Activated T-helper 1 cell treated with anti-CD3 and anti-CD28 coated beads, Interleukin-12 subunit alpha, Interleukin-12 subunit beta, Interleukin-2, Interleukin-4 antibody, amounts not matched to agents 30 ng/mL and 10 ng/mL and 1 ng/mL, durations not matched to agents 14 hours and 24 hours and 36 hours (primary cell): ENCODE measurements at regions not wholly inside any gene's neighbourhood (a gene's known extent, or its start where the extent isn't known, plus 50 kb on each side); places are given as distances from the start of the nearest gene placed in this dataset.
"Not testable (repeated sequence)": the region's sequence is repeated elsewhere in the genome, so short reads cannot be mapped to it uniquely, and the experiment has no call there.

Source experiments
- DNase-seq: peaks from one replicate; pipeline ENCODE4 v3.0.0; 2021; ENCODE audit warnings: low spot score
- H3K27ac Mint-ChIP-seq: one replicate; pipeline ENCODE4 v1.8.0; 2021; ENCODE audit warnings: mild to moderate bottlenecking, mixed read lengths
- H3K27me3 Mint-ChIP-seq: one replicate; pipeline ENCODE4 v1.8.0; 2022; ENCODE audit warnings: mild to moderate bottlenecking, moderate library complexity, mixed read lengths; ENCODE audit not compliant: insufficient read depth
- H3K36me3 Mint-ChIP-seq: one replicate; pipeline ENCODE4 v1.8.0; 2021; ENCODE audit warnings: low read depth, mixed read lengths
- H3K4me1 Mint-ChIP-seq: one replicate; pipeline ENCODE4 v1.8.0; 2021; ENCODE audit warnings: low read depth, mixed read lengths
- H3K4me3 Mint-ChIP-seq: one replicate; pipeline ENCODE4 v1.8.0; 2021; ENCODE audit warnings: mild to moderate bottlenecking, moderate library complexity, mixed read lengths
- H3K9me3 Mint-ChIP-seq: one replicate; pipeline ENCODE4 v1.8.0; 2021; ENCODE audit warnings: mixed read lengths
- intact Hi-C: fragments of 100-400 bp; cut with micrococcal nuclease; formaldehyde crosslinking; loops from one replicate; pipeline ENCODE4 v1.15.1; 2024

GRCh38 chr6:1228754-1229191 is 83.1 kb upstream of the FOXQ1 start:
- intact Hi-C loops = no loop called here
- no peaks in the 10 kb centered on the region for H3K4me1 Mint-ChIP-seq
- H3K36me3 Mint-ChIP-seq = no peaks in the 10 kb centered on the region
- no peak overlapping the region for H3K27ac Mint-ChIP-seq
- no peak overlapping the region for H3K4me3 Mint-ChIP-seq
- H3K9me3 Mint-ChIP-seq = no peaks in the 10 kb centered on the region
- H3K27me3 Mint-ChIP-seq = no peaks in the 10 kb centered on the region
- no peak for DNase-seq

- H3K36me3 Mint-ChIP-seq = no peaks in the 10 kb centered on the region
- H3K27me3 Mint-ChIP-seq = no peaks in the 10 kb centered on the region
- H3K4me1 Mint-ChIP-seq = no peaks in the 10 kb centered on the region
- no peaks in the 10 kb centered on the region for H3K9me3 Mint-ChIP-seq
- H3K27ac Mint-ChIP-seq = no peak overlapping the region
- intact Hi-C loops = no loop called here
- H3K4me3 Mint-ChIP-seq = no peak overlapping the region
- DNase-seq = no peak
These were observed 83.8 kb upstream of the FOXQ1 start for GRCh38 chr6:1227935-1228753.

- no peak overlapping the region for H3K27ac Mint-ChIP-seq
- H3K4me1 Mint-ChIP-seq = no peaks in the 10 kb centered on the region
- no peaks in the 10 kb centered on the region for H3K36me3 Mint-ChIP-seq
- no peaks in the 10 kb centered on the region for H3K9me3 Mint-ChIP-seq
- intact Hi-C loops = no loop called here
- H3K27me3 Mint-ChIP-seq = no peaks in the 10 kb centered on the region
- H3K4me3 Mint-ChIP-seq = no peak overlapping the region
- no peak for DNase-seq
These were observed 84.3 kb upstream of the FOXQ1 start for GRCh38 chr6:1227600-1227934.

- no peaks in the 10 kb centered on the region for H3K4me1 Mint-ChIP-seq
- no peak for DNase-seq
- no peaks in the 10 kb centered on the region for H3K9me3 Mint-ChIP-seq
- H3K36me3 Mint-ChIP-seq = no peaks in the 10 kb centered on the region
- intact Hi-C loops = no loop called here
- H3K27ac Mint-ChIP-seq = no peak overlapping the region
- no peak overlapping the region for H3K4me3 Mint-ChIP-seq
- H3K27me3 Mint-ChIP-seq = no peaks in the 10 kb centered on the region
These were observed 85.4 kb upstream of the FOXQ1 start for GRCh38 chr6:1226277-1227099.

GRCh38 chr6:1224514-1224913 is 87.4 kb upstream of the FOXQ1 start:
- no peaks in the 10 kb centered on the region for H3K4me1 Mint-ChIP-seq
- no peaks in the 10 kb centered on the region for H3K36me3 Mint-ChIP-seq
- H3K4me3 Mint-ChIP-seq = no peak overlapping the region
- H3K27me3 Mint-ChIP-seq = no peaks in the 10 kb centered on the region
- no peaks in the 10 kb centered on the region for H3K9me3 Mint-ChIP-seq
- no peak overlapping the region for H3K27ac Mint-ChIP-seq
- intact Hi-C loops = no loop called here
- DNase-seq = no peak

- no peaks in the 10 kb centered on the region for H3K9me3 Mint-ChIP-seq
- DNase-seq = no peak
- no peaks in the 10 kb centered on the region for H3K4me1 Mint-ChIP-seq
- H3K27ac Mint-ChIP-seq = no peak overlapping the region
- H3K27me3 Mint-ChIP-seq = no peaks in the 10 kb centered on the region
- no peak overlapping the region for H3K4me3 Mint-ChIP-seq
- no peaks in the 10 kb centered on the region for H3K36me3 Mint-ChIP-seq
- intact Hi-C loops = no loop called here
These were observed 88.9 kb upstream of the FOXQ1 start for GRCh38 chr6:1222728-1223595.

- H3K4me1 Mint-ChIP-seq = no peaks in the 10 kb centered on the region
- intact Hi-C loops = no loop called here
- no peaks in the 10 kb centered on the region for H3K9me3 Mint-ChIP-seq
- H3K4me3 Mint-ChIP-seq = no peak overlapping the region
- no peak for DNase-seq
- peaks cover 9% of the 10 kb centered on the region for H3K27me3 Mint-ChIP-seq
- no peaks in the 10 kb centered on the region for H3K36me3 Mint-ChIP-seq
- no peak overlapping the region for H3K27ac Mint-ChIP-seq
These were observed 94.5 kb upstream of the FOXQ1 start for GRCh38 chr6:1217396-1217795.

GRCh38 chr6:1216488-1216974 is 95.4 kb upstream of the FOXQ1 start:
- Mint-ChIP-seq H3K4me1 (no peaks in the 10 kb centered on the region), H3K36me3 (no peaks in the 10 kb centered on the region), H3K4me3 (no peak overlapping the region), H3K27me3 (peaks cover 9% of the 10 kb centered on the region), H3K27ac (no peak overlapping the region), H3K9me3 (no peaks in the 10 kb centered on the region)
- DNase-seq = no peak
- intact Hi-C loops = no loop called here

- no peak for DNase-seq
- Mint-ChIP-seq H3K4me3 (no peak overlapping the region), H3K27me3 (peaks cover 9% of the 10 kb centered on the region), H3K27ac (no peak overlapping the region), H3K4me1 (no peaks in the 10 kb centered on the region), H3K9me3 (no peaks in the 10 kb centered on the region), H3K36me3 (no peaks in the 10 kb centered on the region)
- intact Hi-C loops = no loop called here
These were observed 95.9 kb upstream of the FOXQ1 start for GRCh38 chr6:1215884-1216487.

GRCh38 chr6:1215023-1215422 is 96.9 kb upstream of the FOXQ1 start:
- no peaks in the 10 kb centered on the region for H3K4me1 Mint-ChIP-seq
- DNase-seq = no peak
- H3K36me3 Mint-ChIP-seq = no peaks in the 10 kb centered on the region
- intact Hi-C loops = no loop called here
- no peaks in the 10 kb centered on the region for H3K9me3 Mint-ChIP-seq
- H3K27ac Mint-ChIP-seq = no peak overlapping the region
- H3K4me3 Mint-ChIP-seq = no peak overlapping the region
- H3K27me3 Mint-ChIP-seq = peaks cover 9% of the 10 kb centered on the region

GRCh38 chr6:1212919-1213318 is 99.0 kb upstream of the FOXQ1 start:
- Mint-ChIP-seq H3K36me3 (no peaks in the 10 kb centered on the region), H3K4me3 (no peak overlapping the region), H3K4me1 (no peaks in the 10 kb centered on the region), H3K27ac (no peak overlapping the region), H3K9me3 (no peaks in the 10 kb centered on the region), H3K27me3 (peaks cover 11% of the 10 kb centered on the region)
- no peak for DNase-seq
- intact Hi-C loops = no loop called here

GRCh38 chr6:1212138-1212537 is 99.8 kb upstream of the FOXQ1 start:
- DNase-seq, H3K4me3 Mint-ChIP-seq, H3K36me3 Mint-ChIP-seq, H3K9me3 Mint-ChIP-seq, H3K27ac Mint-ChIP-seq, intact Hi-C loops, H3K4me1 Mint-ChIP-seq: not testable (repeated sequence)
- H3K27me3 Mint-ChIP-seq = peaks cover 11% of the 10 kb centered on the region
